ENCODE measurements at regions not wholly inside any gene's neighbourhood (a gene's known extent, or its start where the extent isn't known, plus 50 kb on each side); places are given as distances from the start of the nearest gene placed in this dataset.

DNA sequence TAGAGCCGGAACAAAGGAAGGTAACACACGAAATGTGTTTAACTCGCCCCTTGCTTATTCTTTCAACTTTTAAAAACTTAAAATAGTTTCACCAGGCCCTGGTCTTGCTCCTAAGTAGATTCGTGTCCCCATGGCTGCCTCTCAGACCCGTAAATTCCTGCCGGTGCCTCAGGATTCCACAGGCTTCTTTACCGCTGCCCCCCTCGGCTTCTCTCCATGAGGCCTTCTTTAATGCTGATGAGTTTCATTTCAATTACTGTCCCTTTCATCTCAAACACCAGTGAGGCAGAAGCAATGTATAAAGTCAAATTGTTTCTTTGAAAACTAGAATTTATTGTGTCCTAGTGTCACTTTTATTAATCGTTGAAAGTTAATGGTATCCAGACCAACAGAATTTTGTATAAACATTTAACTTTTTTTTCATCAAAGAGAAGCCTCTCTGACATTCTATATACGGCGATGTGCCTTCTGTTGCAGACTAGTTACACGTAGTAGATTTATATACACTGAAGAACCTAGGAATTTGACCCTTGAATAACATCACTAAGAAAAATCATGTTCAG lies 225.2 kb downstream of the C7orf25 start:
- TF ChIP-seq SUZ12 (IDR thresholded peaks at IDR 0.05) (no peak), L3MBTL2 (conservative IDR thresholded peaks at IDR 0.05) (no peak)

Data from HEK293T (cell line).